C4-2B (cell line): ENCODE measurements at regions not wholly inside any gene's neighbourhood (a gene's known extent, or its start where the extent isn't known, plus 50 kb on each side); places are given as distances from the start of the nearest gene placed in this dataset.

ENCODE experiments used
- CTCF ChIP-seq: fragments of 450-650 bp; conservative IDR thresholded peaks from 2 replicates; pipeline ENCODE4 v1.5.1; 2017; ENCODE audit warnings: mild to moderate bottlenecking
- ZFX ChIP-seq: fragments of 450-650 bp; IDR thresholded peaks from 2 replicates; pipeline ENCODE4 v1.6.1; 2017

GRCh38 chr9:1759009-1759408 lies 256.1 kb upstream of the SMARCA2 start:
- TF ChIP-seq ZFX (no peak), CTCF (no peak)
